NAMALWA (cell line): ENCODE measurements at regions not wholly inside any gene's neighbourhood (a gene's known extent, or its start where the extent isn't known, plus 50 kb on each side); places are given as distances from the start of the nearest gene placed in this dataset.
"Not testable (repeated sequence)": the region's sequence is repeated elsewhere in the genome, so short reads cannot be mapped to it uniquely, and the experiment has no call there.

Experiments used
- DNase-seq: peaks from one replicate; pipeline ENCODE4 v3.0.0-alpha.2; 2015; ENCODE audit warnings: low spot score

DNA sequence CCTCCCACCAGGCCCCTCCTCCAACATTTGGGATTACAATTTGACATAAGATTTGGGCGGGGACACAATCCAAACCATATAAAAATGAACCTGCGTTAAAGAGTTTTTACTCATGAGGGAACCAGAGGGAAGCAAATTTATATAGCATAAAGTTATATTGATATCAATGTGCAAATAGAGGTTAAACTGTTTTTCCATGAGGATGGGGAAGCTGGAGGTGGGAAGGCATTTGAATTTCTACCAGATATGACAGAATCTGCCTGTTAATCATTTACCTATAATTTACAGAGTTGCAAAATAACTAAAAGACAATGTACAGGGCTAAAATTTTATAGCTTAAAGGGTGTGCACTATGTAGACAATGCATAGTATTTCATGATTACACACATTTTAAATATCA is 322.0 kb upstream of the FKBP1C start:
- no peak for DNase-seq

DNA sequence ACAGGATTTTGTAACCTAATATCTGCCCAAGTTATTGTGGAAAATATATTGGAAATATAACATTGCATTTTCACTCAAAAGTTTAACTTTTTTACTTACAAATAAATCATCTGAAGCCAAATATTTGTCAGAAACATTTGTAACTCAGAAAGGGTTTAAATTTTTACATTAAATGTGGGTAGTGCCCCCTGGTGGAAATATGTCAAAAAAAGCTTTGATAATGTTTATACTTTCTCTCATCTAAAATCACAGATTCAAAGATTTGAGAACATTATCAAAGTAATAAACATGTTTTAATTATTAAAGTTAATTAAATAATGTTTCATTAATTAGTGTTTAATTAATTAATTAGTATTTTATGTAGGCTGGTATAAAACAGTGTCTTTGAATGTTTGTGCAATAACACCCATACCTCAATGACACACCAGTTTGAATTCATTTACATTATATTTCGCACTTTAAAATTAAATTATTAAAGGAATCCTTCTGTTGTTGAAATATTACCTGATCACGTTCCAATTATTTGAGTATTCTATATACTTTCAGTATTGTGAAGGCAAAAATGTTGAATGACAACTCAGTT is 320.1 kb upstream of the FKBP1C start:
- DNase-seq: peak; percentile 32

DNA sequence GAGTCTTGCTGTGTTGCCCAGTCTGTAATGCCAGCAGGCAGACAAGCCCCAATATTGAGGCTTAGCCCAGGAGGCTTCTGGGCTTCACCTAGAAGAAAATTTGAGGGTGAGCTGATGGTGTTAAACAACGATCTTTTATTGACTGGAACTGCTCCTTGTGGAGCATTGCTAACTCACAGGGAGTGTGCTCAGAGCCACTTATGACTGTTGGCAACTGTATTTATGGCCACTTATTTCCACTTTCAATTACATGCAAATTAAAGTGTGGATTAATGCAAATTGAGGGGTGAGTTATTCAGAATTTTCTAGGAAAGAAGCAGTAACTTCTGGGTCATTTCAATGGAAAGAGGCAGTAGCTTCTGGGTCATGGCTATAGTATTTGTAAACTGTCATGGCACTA is 317.2 kb upstream of the FKBP1C start:
- no peak for DNase-seq

DNA sequence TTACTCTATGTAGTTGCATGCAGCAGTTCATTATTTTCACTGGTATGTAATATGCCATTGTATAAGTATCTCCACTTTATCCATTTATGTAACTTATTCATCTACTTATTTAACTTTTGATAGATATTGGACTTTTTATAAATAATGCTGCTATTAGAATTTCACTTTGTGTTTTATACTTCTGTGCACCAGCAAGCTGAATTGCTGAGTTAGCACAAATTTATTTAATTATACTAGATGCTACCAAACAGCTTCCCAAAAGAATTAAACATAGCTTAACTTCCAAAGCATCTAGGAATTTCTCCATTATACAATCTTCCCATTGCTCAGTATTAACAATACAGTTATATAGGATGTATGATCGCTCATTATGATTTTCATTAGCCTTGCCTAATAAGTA is 308.0 kb upstream of the FKBP1C start:
- DNase-seq: no peak

DNA sequence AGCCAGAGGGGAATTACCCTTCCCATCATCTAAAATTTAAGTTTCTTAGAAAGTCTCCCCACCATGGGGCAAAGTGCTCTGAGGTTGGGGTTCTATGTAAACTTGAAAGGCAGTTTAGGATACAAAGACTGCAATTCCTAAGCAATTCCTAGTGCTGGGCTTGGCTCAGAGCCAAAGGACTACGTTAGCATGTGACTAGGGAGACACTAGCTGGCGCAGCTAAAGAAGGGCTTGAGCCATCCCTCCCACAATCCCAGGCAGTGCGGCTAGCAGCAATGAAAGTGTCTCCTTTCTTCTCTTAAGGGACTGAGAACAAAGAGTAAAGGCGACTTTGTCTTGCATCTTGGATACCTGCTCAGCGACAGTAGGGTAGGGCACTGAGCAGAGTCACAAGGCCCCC is 306.6 kb upstream of the FKBP1C start:
- DNase-seq: no peak

DNA sequence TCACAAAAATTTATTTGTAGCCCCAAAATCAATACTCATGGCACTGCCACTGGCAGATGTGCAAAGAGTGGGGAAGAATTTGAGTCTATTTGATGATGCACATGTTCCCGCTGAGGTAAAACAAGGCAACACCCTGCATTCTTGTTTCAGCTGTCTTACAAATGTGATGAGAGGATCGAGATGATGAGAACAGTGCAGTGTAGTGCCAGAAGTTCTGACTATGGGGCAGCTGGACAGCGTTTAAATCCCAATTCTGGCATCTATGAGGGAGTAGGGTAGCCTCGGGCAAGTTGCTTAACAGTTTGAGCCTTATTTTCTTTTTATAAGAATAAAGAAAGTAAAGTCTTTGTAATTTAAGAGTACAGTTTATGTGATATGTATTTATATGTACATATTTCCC is 296.7 kb upstream of the FKBP1C start:
- DNase-seq: no peak

DNA sequence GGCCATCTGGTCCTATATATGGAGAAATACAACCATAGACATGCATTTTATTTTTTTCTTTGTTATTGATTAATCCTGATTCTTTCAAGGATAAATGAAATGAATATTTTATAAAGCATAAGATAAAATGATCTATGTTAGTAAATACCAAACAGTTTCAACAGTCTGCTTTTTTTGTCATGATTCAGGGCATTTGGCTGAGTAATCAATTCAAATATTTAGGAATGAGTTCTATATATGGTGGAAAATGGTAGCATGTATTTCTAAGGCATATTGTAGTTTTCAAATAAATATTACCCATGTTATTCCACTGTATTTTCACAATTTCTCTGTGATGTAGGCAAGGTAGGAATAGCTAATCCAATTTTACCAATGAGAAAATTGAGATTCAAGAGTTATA is 287.5 kb upstream of the FKBP1C start:
- DNase-seq: no peak

DNA sequence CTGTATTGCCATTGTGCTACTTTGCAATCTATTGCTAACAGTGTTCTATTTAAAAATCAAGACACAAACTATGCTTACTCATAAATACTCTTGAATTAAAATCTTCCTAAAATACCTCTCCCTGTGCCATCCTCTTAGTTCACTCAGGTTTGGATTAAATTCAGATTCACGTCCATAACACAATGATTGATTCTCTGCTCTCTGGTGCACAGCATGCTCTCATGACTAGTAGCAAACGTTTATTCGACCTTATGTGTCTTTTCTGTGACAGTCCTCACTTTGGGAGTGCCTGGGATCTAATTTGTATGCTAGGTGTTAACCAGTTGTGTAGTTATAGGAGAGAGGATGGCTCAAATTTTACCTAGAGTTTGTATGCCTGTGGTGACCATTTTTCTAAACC is 270.4 kb upstream of the FKBP1C start:
- no peak for DNase-seq

DNA sequence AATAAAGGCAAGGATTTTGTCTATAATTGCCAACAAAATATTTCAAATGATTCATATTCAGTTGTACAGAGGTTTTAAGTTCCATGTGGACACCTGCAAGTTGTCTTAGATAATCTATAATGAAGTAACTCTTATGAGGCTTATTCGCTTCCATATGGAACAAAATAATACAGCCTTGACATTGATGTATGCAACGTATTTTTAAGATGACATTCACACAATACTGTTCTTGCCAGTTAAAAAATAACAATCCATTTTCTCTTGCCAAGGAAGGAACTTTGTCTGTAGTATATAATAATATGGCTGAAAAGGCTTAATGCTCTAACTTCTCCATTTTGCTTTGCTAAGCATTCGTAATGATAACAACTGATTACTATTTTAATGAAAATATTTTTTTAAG is 269.3 kb upstream of the FKBP1C start:
- no peak for DNase-seq

DNA sequence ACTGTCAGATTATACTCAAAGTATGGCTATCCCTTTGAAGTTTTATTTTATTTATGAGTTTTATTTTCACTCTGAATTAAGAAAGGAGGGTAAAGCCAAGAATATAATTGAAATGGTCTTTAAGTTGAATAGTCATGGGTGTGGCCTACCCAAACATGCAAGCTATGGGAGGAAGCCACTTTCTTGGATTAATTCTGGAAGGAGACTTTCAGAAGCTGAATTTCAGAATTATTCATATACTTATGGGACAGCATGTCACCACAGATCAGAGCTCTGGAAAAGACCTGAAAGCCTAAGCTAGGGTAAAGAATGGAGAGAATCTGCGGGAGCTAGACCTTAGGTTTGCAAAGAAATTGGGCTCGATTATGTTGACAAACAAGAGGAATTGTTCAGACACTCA is 242.4 kb upstream of the FKBP1C start:
- DNase-seq: no peak

DNA sequence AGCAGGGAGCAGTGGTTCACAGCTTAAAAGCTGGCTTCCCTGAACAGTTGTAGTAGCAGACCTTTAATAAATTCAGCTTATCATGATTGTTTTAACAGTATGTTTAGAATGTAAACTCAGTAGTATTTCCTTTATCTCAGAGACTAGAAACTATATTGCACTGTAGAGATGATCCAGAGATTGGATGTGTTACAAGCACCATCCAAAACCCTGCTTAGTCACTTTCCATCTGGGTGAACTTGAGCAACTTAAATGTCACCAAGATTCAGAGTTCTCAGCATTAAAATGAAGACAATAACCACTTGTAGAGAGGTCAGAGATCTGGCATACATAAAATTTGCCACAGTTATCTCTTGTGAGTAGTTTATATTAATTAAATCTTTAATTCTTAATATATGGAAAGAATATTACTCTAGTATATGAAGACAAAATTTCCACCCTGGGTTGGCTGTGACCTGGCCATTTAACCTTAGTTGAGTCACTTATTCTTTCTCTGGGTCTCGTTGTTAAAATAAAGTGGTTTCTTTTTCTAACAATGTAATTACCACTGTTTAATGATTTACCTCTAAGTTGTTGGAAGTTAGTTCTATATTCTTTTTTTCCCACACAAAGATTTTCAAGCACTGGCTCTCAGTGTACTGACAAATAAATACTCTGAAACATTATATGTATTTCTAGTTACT is 239.2 kb upstream of the FKBP1C start:
- no peak for DNase-seq

DNA sequence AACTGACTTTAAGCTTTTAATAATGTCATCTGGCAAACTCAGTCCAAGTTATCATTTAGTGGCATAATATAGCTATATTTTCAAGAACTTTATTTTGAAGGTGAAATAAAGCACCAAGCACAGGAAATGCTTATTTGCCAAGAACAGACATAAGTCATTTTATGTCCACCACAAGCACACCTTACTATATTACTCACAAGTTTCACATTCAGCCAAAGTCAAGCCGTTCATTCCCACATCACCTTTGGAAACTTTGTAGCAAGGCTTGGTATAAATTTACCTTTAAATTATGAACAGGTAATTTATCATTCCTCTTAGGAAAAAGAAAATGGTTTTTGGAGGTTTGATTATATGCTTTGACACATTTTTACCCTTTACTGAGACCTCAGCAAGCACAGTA is 236.8 kb upstream of the FKBP1C start:
- no peak for DNase-seq

DNA sequence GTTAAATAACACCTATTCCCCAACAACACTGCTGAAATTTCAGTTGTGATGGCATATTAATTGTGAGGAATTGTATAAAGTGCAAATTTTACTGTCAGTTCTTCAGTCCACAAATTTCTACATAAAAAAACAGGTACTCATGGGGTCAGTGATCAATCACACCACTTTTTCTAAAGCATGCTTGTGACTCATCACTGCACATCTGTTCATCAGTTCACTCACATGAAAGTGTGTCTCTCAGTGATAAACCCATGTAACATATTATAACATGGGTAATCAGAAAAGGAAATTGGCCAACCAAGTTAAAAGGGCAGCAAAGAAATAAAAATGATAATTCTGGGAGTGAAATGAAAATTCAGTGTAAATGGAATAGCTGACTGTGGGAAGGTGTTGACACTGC is 234.7 kb upstream of the FKBP1C start:
- no peak for DNase-seq

DNA sequence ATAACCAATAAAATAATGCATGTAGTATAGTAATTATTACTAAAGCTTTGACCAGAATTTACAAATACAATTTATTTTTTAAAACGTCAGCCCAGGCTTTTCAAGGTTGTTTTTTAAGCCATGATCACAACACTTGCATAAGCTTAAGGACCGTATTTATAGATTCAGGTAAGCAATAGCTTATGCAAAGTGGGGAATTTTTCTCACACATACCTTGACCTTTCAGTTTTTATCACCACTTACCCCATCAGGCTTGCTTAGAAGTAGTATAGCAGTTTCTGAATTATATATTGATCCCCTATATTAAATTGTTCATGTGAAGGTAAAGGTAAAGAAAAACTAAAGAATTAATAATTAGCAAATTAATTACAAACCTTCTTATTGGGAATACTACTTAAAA is 232.3 kb upstream of the FKBP1C start:
- no peak for DNase-seq

DNA sequence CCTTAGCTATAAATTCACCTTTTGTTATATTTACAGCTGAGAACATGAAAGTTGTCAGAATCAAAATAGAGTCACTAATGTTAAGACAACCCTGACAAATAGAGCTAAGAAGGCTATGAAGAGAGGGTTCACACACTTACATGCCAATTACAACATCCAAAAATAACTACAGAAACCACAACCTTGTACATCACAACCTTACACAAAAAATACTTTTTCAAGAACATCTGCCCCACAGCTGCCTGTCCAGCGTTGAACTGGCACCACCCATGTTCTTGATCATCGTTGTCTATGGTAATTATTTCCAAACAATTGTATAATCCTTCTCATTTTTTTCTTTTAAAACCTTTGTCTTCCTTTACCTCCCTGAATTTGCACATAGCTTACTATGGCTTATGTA is 231.2 kb upstream of the FKBP1C start:
- no peak for DNase-seq

DNA sequence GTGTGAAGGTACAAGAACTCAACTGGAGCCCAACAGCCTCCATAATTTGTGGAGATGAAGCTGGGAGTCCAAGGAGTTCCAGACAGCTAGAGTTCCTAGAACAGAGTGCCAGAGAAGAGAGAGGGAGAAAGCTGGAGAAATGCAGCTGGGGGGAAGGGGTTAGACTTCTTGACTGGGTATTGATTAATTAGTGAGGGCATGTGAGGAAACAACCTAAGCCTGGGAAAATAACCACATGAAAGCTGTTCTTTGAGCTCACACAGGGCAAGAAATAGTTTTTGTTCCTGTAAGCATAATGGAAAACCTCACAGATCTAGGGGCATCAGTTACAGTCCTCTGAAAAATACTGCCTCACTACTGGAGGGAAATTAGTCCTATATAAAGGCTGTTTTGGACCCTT is 230.5 kb upstream of the FKBP1C start:
- DNase-seq: no peak

DNA sequence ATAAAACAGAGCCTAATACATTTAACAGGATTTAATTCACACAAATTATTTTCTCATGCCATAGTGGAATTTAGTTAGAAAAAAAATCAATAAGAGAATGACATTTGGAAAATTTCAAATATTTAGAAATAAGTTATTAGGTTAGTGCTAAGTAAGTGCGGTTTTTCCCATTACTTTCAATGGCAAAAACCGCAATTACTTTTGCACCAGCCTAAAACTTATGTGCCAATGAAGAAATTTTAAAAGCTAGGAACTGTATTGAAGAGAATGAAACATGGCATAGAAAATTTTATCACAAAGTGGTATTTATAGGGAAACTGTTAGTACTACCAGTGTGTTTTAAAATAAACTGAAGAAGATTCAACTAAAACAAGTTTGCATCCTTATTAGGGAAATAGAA is 228.3 kb upstream of the FKBP1C start:
- no peak for DNase-seq

DNA sequence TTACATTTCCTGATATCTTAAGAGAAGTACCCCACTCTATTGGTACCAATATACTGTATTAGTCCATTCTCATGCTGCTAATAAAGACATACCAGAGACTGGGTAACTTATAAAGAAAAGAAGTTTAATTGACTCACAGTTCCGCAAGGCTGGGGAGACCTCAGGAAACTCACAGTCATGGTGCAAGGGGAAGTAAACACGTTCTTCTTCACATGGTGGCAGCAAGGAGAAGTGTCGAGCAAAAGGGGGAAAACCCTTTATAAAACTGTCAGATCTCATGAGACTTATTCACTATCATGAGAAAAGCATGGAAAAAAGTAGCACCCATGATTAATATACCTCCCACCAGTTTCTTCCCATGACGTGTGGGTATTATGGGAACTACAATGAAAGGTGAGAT is 219.6 kb upstream of the FKBP1C start:
- DNase-seq: not testable (repeated sequence)

DNA sequence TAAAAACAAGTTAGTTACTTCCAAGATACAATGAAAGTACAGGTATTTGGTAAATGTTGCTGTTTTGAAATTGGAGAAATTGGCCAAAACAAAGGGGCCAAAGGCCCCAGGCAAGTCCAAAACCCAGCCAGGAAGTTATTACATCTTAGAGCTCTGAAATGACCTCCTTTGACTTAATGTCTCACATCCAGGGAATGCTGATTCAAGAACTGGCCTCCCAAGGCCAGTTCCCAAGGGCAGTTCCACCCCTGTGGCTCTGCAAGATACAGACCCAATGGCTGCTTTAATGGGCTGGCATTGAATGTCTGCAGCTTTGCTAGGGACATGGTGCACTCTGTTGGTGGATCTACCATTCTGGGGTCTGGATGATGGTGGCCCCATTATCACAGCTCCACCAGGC is 217.3 kb upstream of the FKBP1C start:
- DNase-seq: no peak

DNA sequence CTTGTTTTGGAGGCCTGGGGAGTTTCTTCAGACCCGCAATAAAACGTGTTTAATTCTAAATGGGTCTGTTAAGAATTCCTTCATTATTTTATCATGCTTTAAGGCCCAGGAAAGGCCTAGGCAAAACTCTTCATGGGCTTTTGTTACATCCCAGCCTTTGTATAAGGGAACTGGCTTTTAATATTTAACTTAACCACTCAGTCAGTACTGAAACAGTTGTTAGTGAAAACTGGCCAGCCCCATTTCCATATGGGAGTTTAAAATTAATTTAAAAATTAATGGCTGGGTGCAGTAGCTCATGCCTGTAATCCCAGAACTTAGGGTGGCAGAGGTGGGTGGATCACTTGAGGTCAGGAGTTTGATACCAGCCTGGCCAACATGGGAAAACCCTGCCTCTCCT is 213.2 kb upstream of the FKBP1C start:
- no peak for DNase-seq

DNA sequence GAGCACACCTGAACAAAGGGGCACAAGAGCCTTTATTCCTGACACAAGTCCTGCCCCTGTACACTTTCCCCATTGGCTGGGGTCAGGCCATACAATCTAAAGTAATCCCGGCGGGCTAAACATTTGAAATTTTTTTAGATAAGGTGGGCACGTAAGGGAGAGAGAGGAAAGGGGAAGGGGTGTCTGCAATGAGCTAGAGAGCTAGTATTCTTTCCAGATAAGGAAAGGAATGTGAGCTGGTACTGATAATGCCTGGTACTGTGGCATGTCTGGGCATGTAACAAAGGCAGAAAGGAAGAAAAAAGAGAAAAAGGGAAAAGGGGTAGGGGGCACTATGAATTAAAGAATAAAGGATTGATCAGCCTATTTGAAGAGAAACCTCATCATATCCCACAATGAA is 212.0 kb upstream of the FKBP1C start:
- not testable (repeated sequence) for DNase-seq

DNA sequence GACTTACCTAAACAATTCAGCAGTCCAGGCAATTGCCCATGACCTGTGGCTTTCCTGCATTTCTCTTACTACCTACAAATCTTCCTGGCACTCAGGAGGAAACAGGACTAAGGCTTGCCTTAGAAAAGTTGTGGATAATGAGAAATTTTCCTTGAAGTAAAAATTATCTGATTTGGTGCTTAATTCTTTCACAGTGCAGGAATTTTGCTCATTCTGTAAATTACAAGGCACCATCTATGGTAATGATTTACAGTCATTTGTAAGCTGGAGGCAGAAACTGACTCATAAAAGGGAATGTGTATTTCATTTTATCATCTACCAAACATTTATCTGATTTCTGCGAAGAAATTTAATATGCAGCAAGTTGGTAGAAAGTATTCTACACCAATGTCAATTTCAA is 211.5 kb upstream of the FKBP1C start:
- no peak for DNase-seq

DNA sequence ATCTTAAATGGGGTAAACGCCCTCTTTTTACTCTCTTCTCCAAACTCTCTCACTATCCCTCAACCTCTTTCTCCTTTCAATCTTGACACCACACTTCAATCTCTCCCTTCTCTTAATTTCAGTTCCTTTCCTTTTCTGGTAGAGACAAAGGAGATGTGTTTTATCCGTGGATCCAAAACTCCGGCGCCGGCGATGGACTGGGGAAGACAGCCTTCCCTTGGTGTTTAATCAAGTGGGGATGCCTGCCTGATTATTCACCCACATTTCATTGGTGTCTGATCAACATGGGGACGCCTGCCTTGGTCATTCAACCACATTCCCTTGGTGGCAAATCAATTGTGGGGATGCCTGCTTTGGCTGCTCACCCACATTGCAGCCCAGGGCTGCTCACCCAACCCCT is 205.3 kb upstream of the FKBP1C start:
- not testable (repeated sequence) for DNase-seq

DNA sequence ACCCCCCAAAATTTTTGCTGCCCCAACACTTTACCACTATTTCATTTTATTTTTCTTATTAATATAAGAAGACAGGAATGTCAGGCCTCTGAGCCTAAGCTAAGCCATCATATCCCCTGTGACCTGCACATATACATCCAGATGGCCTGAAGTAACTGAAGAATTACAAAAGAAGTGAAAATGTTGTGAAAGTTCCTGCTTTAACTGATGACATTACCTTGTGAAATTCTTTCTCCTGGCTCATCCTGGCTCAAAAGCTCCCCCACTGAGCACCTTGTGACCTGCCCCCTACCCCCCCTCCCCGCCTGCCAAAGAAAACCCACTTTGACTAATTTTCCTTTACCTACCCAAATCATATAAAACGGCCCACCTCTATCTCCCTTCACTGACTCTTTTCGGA is 200.3 kb upstream of the FKBP1C start:
- not testable (repeated sequence) for DNase-seq
